IPS-NIHi7 (cell line): ENCODE measurements at regions not wholly inside any gene's neighbourhood (a gene's known extent, or its start where the extent isn't known, plus 50 kb on each side); places are given as distances from the start of the nearest gene placed in this dataset.
"Not testable (repeated sequence)": the region's sequence is repeated elsewhere in the genome, so short reads cannot be mapped to it uniquely, and the experiment has no call there.

Experiments used
- DNase-seq: peaks from one replicate; pipeline ENCODE4 v3.0.0; 2012; ENCODE audit warnings: mixed read lengths; ENCODE audit errors: extremely low spot score

GRCh38 chr4:38467296-38467695 is 196.7 kb upstream of the KLF3 start:
- no peak for DNase-seq

- no peak for DNase-seq
Measured at GRCh38 chr4:38468339-38468866, 195.6 kb upstream of the KLF3 start.

GRCh38 chr4:38469410-38469809 is 194.6 kb upstream of the KLF3 start:
- DNase-seq: no peak

GRCh38 chr4:38470735-38471262 is 193.2 kb upstream of the KLF3 start:
- no peak for DNase-seq

- no peak for DNase-seq
Measured at GRCh38 chr4:38482696-38483095, 181.3 kb upstream of the KLF3 start.

DNA sequence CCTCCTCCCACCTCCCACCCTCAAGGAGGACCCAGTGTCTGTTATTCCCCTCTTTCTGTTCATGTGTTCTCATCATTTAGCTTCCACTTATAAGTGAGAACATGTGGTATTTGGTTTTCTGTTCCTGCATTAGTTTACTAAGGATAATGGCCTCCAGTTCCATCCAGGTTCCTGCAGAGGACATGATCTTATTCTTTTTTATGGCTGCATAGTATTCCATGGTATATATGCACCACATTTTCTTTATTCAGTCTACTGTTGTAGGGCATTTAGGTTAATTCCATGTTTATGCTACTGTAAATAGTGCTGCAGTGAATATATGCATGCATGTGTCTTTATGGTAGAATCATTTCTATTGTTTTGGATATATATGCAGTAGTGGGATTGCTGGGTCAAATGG is 180.4 kb upstream of the KLF3 start:
- not testable (repeated sequence) for DNase-seq

GRCh38 chr4:38489011-38489861 is 174.8 kb upstream of the KLF3 start:
- DNase-seq: peak; percentile 28

GRCh38 chr4:38489924-38490639 is 173.9 kb upstream of the KLF3 start:
- DNase-seq: peak; percentile 22

DNA sequence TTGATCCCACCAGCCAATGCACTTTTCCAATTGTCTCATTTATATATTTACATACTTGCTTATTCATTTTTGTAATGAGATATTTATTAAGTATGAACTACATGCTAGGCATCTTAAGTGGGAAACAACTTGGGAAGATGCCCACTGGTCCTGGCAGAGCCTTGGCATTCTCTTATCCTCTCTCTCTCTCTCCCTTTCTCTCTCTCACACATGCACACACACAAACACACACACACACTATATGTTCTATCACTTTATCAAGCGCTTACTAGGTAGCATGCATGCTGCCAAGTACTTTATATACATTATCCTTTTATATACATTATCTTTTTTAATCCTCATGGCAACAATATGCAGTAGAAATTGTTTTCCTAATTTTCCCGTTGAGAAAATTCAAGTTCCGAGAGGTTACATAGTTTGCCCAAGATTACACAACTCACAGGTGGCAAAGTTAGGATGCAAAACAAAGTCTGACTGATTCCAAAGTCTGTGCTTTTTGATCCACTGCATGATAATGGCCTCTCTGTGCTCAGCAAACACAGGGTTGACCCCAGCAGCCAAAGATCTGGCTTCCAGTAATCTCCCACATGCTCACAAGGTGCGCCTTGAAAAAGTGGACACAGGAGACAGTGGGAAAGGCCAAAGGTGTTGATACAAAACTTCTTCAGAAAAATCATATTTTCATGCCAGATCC is 173.1 kb upstream of the KLF3 start:
- no peak for DNase-seq

- no peak for DNase-seq
Measured at GRCh38 chr4:38491854-38492478, 172.0 kb upstream of the KLF3 start.

DNA sequence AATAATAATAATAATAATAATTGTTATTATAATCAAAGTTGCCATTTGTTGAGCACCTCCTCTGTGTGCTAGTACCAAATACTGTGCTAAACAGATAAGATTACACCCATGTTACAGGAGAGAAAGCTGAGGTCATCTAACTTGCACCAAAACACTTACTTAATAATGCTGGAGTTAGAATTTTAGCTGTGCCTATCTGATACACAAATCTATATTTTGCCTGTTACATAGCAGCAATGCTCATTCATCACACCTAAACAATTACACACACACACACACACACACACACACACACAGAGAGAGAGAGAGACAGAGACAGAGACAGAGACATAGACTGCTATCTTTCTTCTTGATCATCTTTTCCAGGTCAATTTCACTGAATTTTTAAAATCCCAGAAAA is 170.9 kb upstream of the KLF3 start:
- DNase-seq: no peak

DNA sequence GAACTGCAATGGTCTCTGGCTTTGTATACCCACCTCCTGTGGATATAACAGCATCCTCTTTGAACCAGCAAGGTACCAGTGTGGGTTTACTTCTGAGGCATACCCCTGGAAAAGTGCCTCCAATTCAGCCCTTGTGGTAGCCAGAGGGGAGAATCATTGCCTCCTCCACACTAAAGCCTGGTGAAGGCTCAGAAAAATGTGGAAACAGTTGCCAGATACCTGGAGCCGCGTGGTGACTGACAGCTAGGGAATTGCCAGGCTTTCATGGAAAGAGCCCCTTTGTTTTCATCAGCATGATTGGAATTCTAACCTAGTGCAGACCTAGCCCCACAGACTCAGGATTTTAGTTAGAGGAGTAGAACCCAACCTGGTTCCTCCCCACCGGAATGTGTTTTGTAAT is 168.6 kb upstream of the KLF3 start:
- DNase-seq: peak; percentile 57

DNA sequence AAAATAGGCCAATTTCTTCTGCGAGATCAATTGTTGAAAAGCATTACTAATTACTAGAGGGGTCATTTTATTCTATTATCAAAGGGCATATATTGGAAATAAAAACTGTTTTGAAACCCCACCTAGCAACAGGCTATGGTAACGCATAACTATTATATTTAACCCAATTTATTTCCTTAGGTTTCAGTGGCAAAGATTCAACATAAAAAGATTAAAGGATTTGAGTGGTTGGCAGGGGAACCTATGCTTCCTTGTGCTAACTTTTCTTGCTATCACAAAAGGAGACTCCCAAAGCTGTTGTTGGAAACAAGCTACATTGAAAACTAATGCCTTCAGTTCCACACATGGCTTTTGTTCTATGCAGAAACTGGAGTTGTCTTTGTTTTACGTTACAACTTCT is 166.9 kb upstream of the KLF3 start:
- no peak for DNase-seq

DNA sequence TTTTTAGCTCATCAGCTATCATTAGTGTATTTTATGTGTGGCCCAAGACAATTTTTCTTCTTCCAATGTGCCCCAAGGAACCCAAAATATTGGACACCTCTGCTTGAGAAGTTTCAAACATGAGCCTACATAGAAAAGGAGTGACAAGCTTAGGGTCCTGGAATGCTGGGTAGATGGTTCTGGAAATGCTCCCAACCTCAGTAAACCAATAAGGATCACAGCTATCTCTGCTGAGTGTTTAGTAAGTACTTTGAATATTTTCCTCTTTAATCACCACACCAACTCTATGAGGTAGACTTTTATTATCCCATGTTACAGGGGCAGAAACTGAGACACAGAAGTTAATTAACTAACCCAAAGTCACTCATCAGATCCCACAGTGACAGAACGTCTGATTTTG is 164.9 kb upstream of the KLF3 start:
- DNase-seq: no peak

- no peak for DNase-seq
Measured at GRCh38 chr4:38500433-38500832, 163.6 kb upstream of the KLF3 start.

DNA sequence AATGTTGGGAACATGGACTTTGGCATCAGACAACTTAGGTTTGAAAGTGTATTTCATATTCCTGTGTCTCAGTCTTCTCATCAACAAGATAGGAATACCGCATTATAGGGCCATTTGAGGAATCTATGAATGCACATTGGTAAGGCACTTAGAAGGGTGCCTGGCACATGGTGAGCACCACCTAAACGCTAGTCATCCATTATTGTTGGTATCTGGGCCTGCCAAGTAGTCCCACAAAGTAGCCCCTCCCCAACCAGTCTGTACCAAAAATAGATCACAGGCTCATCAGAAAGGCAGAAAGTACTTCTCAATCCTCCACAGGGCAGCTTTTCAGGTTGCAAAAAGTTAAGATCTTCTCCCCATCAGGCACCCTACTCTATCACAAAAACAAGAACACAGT is 162.3 kb upstream of the KLF3 start:
- no peak for DNase-seq

DNA sequence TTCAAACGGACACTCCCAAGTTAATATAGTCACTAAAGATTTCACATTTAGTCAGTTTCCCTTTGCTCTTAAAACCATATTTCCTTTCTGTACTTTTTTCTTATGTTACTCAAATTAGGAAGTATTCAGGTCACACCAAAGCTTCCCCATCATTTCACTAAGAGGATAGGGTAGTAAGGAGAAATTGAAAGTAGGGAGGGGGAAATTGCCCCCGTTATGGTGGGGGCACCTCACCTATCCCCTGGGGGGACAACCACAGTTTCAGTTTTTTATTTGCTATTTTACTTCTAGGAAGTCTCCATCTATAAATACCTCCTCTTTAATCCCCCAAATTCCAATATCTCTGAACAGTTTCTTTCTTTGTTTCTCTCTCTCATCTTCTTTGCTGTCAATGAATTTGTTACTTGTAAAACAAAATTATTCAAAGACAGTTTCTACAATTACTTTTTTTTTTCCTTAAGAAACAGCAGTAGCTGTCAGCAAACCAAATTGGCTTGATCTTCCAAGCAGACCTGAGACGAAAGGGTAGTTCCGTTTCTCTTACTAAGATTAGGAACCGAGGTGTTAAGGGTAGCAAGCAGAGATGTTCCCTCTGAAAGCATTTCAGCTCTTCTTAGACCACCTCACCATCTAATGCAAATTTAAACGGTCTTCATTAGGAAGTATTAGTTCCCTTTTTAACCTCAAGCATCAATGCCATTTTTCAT is 160.2 kb upstream of the KLF3 start:
- no peak for DNase-seq

DNA sequence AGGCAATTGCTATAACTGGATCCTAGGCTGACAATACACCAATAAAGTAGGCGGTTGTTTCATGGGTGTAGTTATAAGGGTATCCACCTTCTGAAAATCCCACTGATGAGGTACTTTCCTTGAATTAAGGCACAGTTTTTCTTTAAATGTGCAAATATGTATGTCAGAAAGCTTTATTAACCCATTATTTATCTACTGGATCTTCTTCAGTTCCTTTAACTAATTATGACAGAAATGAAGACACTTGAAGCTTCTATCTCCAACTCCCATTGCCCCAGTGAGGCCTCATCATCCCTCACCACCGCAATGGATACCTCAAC is 159.6 kb upstream of the KLF3 start:
- no peak for DNase-seq

DNA sequence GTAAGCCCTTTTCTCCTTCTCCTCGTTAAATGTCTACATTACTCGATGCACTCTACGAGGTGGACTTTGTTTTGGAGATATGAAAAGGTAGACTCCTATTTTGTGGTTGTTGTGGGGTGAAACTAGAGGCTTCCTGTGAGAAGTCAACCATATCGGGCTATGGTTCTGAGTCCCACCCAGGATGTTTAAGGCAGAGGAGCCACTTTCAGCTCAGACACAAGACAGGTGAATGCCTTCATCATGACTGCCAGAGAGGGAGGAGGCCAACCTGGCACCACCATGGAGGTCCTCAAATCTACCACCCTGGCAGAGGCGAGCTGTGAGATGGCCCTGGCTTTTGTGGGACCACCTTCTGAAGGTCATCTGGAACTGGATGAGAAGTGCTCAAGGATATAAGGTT is 154.4 kb upstream of the KLF3 start:
- no peak for DNase-seq

DNA sequence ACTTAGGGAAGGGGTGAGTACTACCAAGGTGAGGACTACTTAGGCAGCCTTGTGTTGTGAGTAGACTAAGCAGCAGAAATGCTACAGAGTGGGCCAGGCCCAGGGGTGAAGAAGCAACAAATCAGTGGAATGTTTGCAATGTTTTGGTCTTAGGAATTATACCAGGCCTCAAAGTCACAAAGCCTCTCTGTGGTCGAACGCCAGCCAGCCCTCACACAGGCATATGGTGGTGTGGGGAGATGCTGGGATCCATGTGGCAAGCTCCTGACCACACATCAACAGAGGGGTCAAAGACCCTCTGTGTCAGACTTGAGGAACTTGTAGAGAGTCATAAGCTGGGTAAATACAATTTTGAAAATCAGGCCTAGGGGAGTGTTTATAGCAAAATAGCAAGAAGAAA is 153.8 kb upstream of the KLF3 start:
- DNase-seq: no peak

DNA sequence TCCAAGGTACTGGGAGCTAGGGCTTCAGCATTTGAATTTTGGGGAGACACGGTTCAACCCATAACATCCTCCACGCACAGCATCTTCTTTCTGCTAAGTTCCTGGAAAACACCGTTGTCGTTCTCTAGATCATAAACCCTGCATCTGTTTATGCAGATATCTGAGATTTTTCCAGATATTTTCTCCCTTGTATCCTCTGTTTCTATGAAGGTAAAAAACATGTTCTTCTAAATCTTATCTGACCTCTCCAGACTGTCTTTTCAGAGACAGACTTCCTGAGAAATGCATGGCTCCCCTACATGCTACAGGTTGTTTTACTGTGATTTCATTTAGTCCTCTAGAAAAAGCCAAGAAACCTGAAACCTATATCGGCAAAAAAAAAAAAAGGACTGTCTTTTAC is 152.3 kb upstream of the KLF3 start:
- DNase-seq: no peak
